Cardiac fibroblast (primary cell): ENCODE measurements at regions not wholly inside any gene's neighbourhood (a gene's known extent, or its start where the extent isn't known, plus 50 kb on each side); places are given as distances from the start of the nearest gene placed in this dataset.
"Not testable (repeated sequence)": the region's sequence is repeated elsewhere in the genome, so short reads cannot be mapped to it uniquely, and the experiment has no call there.

Experiments
- DNase-seq, 2 donors: peaks; one replicate each; pipeline versions ENCODE4 v3.0.0 to v3.0.0-alpha.2; 2010; ENCODE audit warnings: low read depth in 2 of 2
- H3K4me3 ChIP-seq, 2 donors: replicated peaks in 1 of 2; 1 replicate in 1 of 2; 2 replicates in 1 of 2; pipeline ENCODE4 v1.5.1; 2011; ENCODE audit warnings: low read depth in 2 of 2, low read length in 2 of 2, mild to moderate bottlenecking in 2 of 2, moderate library complexity in 1 of 2

DNA sequence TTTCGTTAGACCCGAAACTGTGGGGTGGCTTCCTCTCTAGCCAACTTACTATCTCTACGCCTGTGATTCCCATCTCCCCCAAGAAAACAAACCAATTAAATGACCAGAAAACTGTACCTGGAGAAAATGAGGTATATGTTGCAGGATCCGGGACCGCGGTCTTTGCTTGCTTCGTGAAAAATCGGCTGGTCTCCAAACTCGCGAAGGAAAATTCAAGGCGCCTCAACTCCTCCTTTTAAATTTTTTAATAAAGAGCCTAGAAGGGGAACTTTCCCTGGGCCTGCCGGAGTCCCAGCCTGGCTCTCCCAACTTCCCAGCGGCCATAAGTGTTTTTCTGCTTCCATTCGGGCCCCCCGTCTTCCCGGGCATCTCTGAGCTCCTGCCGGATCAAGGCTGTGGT, 463.7 kb upstream of the ZNG1F start:
- peak in 1 of 2 donors; percentile 32 for DNase-seq
- H3K4me3 ChIP-seq = peak overlapping the region in 1 of 2 donors; percentile 24

DNA sequence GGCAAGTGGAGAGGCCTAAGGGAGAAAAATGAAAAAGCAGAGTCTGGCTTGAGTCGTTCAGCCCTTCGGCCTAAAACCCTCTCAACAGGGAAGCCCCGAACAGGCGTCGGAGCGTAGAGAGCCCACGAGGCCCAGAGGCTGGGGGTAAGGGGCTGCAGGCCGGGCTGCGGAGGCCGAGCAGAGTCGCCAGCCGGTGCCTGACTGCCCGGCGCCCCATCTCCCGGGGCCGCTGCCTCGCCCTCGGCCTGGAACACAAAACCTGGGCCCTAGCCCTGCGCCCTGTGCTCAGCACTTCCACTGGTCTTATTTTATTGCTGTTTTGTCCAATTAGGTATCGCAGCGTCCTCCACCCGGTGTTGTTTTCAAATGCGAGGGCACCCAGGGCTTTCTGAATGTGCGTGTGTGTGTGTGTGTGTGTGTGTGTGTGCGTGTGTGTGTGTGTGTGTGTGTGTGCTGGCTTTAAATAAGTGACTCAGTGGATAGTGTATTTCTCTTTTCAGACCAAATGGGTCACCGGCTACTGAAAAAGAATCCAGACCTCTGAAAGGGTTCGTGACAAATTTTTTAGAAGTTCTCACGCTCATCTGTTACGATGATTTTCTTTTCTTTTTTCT, 463.1 kb upstream of the ZNG1F start:
- peak overlapping the region in 1 of 2 donors; percentile 38 for H3K4me3 ChIP-seq
- peak in 1 of 2 donors; percentile 47 for DNase-seq

DNA sequence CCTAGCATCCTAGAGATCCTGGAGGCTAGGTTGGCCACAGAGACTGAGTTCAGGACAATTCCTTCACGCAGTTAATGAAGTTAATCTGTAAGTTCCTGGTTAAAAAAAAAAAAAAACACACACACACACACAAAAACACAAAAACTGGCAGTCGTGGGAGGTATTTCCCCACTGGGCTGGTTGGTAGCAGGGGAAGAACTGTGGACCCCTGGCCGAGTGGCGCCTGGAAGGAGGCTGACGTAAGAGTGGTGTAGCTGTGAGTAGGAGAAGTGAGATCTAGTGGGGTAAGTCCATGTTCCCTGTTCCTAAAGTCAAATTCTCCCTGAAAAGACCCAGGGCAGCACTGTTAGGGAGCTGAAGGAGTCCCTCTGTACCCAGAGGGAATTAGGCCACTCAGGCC, 461.0 kb upstream of the ZNG1F start:
- not testable (repeated sequence) for H3K4me3 ChIP-seq, DNase-seq

DNA sequence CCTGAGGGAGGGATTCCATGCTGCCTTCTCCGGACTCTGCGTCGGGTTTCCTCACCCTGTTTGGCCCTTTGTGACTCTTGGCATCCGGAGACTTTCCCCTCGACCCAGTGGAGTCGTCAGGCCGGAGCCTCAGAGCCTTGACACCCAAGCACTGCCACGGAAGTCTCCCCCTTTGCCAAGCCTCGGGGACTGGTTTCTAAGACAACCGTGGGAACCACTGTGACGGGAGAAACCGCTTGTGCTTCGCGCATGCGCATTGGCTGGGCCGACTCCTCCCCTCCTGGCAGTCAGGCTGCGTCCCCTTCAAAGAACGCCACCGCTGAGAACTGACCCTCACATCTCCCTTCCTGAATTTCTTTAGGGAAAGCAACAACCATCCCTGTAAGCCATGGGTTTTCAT, 459.4 kb upstream of the ZNG1F start:
- DNase-seq = peak; percentile 5 to 68
- peak overlapping the region in 1 of 2 donors; percentile 35 for H3K4me3 ChIP-seq

DNA sequence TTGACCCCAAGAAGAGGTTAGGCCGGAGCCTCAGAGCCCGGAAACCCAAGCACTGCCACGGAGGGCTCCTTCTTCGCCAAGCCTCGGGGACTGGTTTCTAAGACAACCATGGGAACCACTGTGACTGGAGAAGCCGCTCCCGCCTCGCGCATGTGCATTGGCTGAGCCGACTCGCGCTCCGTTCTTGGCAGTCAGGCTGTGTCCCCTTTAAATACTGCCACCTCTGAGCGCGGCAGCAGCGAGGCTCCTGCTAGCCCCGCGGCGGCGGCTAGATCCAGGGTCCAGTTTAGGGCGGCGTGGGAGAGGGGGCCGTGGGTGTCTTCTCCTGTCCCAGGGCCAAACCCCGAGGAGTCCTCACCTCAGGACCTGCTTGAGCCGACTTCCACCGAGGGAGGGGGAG, 457.1 kb upstream of the ZNG1F start:
- DNase-seq = peak in 1 of 2 donors; percentile 18
- H3K4me3 ChIP-seq = not testable (repeated sequence)

DNA sequence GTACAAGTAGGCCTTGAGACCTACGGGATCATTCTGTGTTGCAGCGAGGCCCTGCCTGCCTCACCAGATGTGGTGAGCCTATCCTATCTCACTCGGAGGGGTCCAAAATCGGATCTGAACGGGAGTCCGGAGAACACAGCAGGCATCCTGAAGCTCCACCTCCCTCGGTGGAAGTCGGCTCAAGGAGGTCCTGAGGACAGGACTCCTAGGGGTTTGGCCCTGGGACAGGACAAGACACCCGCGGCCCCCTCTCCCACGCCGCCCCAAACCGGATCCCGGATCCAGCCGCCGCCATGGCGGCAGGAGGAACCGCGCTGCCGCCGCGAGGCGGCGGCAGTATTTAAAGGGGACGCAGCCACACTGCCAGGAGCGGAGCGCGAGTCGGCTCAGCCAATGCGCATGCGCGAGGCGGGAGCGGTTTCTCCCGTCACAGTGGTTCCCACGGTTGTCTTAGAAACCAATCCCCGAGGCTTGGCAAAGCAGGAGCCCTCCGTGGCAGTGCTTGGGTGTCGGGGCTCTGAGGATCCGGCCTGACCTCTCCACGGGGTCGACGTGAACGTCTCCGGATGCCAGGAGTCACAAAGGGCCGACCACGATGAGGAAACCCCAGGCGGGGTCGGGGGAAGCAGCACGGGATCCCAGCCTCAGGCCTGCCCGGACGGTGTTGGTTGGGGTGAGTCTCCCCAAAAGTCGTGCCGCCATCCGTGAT, 454.6 kb upstream of the ZNG1F start:
- peak; percentile 18 to 88 for DNase-seq
- H3K4me3 ChIP-seq = peak overlapping the region in 1 of 2 donors; percentile 43

DNA sequence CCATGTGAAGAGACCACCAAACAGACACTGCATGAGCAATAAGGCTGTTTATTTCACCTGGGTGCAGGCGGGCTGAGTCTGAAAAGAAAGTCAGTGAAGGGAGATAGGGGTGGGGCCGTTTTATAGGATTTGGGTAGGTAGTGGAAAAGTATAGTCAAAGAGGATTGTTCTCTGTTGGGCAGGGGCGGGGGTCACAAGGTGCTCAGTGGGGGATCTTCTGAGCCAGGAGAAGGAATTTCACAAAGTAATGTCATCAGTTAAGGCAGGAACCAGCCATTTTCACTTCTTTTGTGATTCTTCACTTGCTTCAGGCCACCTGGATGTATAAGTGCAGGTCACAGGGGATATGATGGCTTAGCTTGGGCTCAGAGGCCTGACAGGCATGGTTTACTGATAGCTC, 444.6 kb upstream of the ZNG1F start:
- not testable (repeated sequence) for DNase-seq, H3K4me3 ChIP-seq

DNA sequence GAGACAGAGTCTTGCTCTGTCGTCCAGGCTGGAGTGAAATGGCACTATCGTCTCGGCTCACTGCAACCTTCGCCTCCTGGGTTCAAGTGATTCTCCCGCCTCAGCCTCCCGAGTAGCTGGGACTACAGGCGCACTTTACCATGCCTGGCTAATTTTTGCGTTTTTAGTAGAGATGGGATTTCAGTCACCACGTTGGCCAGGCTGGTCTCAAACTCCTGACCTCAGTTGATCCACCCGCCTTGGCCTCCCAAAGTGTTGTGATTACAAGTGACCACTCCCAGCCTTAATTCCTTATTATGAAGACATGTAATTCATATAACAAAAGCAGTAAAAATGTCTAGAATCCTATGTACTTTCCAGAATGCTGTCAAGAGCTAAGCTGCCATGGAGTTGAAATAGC, 434.5 kb upstream of the ZNG1F start:
- H3K4me3 ChIP-seq, DNase-seq: not testable (repeated sequence)

DNA sequence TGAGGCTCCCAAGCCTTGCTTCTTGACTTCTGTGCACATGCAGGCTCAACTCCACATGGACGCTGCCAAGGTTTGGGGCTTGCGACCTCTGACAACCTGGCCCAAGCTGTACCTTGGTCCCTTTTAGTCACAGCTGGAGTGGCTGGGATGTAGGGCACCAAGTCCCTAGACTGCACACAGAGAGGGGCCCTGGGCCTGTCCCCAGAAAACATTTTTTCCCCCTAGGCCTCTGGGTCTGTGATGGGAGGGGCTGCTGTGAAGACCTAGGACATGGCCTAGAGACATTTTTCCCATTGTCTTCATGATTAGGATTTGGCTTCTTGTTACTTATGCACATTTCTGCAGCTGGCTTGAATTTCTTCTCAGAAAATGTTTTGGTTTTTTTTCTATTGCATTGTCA, 430.1 kb upstream of the ZNG1F start:
- H3K4me3 ChIP-seq, DNase-seq: not testable (repeated sequence)

DNA sequence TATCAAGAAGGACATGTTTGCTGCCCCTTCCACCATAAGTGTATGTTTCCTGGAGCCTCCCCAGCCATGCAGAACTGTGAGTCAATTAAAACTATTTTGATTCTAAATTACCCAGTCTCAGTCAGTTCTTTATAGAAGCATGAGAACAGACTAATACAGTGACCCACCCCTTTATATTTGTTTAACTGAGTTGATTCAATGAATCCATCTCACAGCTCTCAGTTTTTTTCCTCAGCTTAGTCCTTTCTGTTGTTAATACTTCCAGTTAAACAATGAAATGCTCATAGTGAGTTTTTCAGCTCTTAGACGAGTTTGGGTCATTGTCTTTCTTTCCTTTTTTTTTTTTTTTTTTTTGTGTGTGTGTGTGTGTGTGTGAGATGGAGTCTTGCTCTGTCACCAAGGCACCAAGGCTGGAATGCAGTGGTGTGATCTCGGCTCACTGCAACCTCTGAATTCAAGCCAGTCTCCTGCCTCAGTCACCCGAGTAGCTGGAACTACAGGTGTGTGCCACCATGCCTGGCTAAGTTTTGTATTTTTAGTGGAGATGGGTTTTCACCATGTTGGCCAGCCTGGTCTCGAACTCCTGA, 417.9 kb upstream of the ZNG1F start:
- not testable (repeated sequence) for DNase-seq, H3K4me3 ChIP-seq

DNA sequence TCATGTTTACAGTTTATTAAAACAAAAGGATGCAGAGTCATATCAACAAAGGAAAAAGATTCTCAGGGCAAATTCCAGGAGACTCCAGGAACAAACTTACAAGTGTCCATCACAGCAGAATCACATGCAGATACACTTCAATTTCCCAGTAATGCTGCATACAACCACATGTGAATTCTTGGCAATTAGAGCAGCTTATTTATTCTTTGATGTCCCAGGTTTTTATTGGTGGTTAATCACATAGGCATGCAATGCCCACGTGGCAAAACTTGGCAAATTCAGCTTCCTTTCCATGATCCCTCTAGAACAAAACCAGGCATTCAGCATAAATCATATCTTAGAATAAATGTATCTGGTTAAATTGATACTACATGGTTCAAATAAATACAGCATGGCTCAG, 376.5 kb upstream of the ZNG1F start:
- H3K4me3 ChIP-seq = not testable (repeated sequence)
- DNase-seq = peak in 1 of 2 donors; percentile 2
